Natural killer cell (primary cell): ENCODE measurements at regions not wholly inside any gene's neighbourhood (a gene's known extent, or its start where the extent isn't known, plus 50 kb on each side); places are given as distances from the start of the nearest gene placed in this dataset.

ENCODE experiments used
- ATAC-seq, 3 donors: fragments of 150-1000 bp in 2 of 3; fragments of 200-7000 bp in 1 of 3; cut with Tn5 transposase; 1 replicate in 1 of 3; 2 replicates in 2 of 3; pipeline ENCODE4 v1.10.0; 2021; ENCODE audit warnings: mild to moderate bottlenecking in 2 of 3, moderate library complexity in 2 of 3
- DNase-seq, 2 donors: peaks; one replicate each; pipeline versions ENCODE4 v3.0.0 to v3.0.0-alpha.2; 2013 to 2021; ENCODE audit warnings: mixed read lengths in 1 of 2
- H3K27ac ChIP-seq: one replicate; pipeline ENCODE4 v1.5.1; 2013; ENCODE audit warnings: mild to moderate bottlenecking, low read length
- H3K27me3 ChIP-seq: one replicate; pipeline ENCODE4 v1.6.1; 2013; ENCODE audit warnings: low read length; ENCODE audit not compliant: control insufficient read depth, insufficient read depth
- H3K36me3 ChIP-seq: one replicate; pipeline ENCODE4 v1.6.1; 2013; ENCODE audit warnings: low read length; ENCODE audit not compliant: control insufficient read depth, insufficient read depth
- H3K4me1 ChIP-seq: one replicate; pipeline ENCODE4 v1.6.1; 2013; ENCODE audit warnings: low read length; ENCODE audit not compliant: control insufficient read depth, insufficient read depth
- H3K4me3 ChIP-seq: one replicate; pipeline ENCODE4 v1.5.1; 2013; ENCODE audit warnings: low read length
- H3K9me3 ChIP-seq: one replicate; pipeline ENCODE4 v1.6.1; 2013; ENCODE audit warnings: low read length; ENCODE audit not compliant: control insufficient read depth, insufficient read depth
- H3K27ac Mint-ChIP-seq, 2 donors: one replicate each; pipeline ENCODE4 v1.8.0; 2022; ENCODE audit warnings: mild to moderate bottlenecking in 2 of 2, mixed read lengths in 2 of 2, moderate library complexity in 1 of 2
- H3K27me3 Mint-ChIP-seq, 2 donors: one replicate each; pipeline ENCODE4 v1.8.0; 2022; ENCODE audit warnings: low read depth in 2 of 2, mixed read lengths in 2 of 2
- H3K36me3 Mint-ChIP-seq: one replicate; pipeline ENCODE4 v1.8.0; 2022; ENCODE audit warnings: mixed read lengths
- H3K4me1 Mint-ChIP-seq, 2 donors: one replicate each; pipeline ENCODE4 v1.8.0; 2022; ENCODE audit warnings: mixed read lengths in 2 of 2
- H3K4me3 Mint-ChIP-seq: one replicate; pipeline ENCODE4 v1.8.0; 2022; ENCODE audit warnings: mild to moderate bottlenecking, moderate library complexity, mixed read lengths
- H3K9me3 Mint-ChIP-seq, 2 donors: one replicate each; pipeline ENCODE4 v1.8.0; 2022; ENCODE audit warnings: mixed read lengths in 2 of 2
- WGBS: methylation state at CpG from one replicate; pipeline ENCODE4 v1.1.7; 2013; ENCODE audit warnings: missing lambda C conversion rate; ENCODE audit not compliant: insufficient coverage; 5-methylcytosine and 5-hydroxymethylcytosine counted together
- intact Hi-C: fragments of 100-400 bp; cut with micrococcal nuclease; formaldehyde crosslinking; loops from one replicate; pipeline ENCODE4 v1.14.2; 2022
- TF ChIP-seq, protein P1 (sequence below): fragments of 200-600 bp; IDR thresholded peaks from one replicate; pipeline ENCODE4 v1.8.0; 2022; ENCODE audit warnings: antibody characterized with exemption

DNA sequence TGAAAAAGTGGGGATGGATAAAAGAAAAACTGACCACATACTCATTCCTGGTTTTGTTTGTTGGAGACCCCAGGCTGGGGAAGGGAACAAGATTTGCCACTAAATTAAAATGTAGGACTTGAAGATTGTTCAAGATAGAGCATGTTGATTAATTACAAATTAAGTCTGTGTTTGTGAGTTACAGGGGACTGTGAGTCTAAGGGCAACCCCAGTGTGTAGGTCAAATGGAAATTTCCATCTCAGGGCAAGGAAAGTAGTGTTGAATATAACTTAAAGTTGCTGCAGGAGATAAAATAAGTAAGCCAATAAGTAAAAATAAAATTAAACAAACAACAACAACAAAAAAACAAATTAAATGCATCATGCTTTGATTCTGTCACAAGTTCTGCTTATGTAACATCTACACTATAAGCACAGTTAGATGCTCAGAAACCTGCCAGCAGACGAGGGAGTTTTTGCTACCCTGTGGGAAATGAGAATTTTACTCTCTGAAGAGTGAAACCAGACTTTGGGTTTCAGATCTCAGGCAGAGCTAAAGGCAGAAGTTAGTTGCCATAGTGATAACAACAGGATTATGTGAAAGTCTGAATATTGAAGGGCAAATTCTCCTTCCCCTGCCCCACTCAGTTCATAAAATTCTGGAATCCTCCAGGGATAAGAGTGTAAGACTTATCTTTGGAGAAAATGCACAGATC is 352.3 kb downstream of the GRXCR1 start:
- DNase-seq (no peak), ATAC-seq (no peak)
- TF ChIP-seq, protein P1, sequence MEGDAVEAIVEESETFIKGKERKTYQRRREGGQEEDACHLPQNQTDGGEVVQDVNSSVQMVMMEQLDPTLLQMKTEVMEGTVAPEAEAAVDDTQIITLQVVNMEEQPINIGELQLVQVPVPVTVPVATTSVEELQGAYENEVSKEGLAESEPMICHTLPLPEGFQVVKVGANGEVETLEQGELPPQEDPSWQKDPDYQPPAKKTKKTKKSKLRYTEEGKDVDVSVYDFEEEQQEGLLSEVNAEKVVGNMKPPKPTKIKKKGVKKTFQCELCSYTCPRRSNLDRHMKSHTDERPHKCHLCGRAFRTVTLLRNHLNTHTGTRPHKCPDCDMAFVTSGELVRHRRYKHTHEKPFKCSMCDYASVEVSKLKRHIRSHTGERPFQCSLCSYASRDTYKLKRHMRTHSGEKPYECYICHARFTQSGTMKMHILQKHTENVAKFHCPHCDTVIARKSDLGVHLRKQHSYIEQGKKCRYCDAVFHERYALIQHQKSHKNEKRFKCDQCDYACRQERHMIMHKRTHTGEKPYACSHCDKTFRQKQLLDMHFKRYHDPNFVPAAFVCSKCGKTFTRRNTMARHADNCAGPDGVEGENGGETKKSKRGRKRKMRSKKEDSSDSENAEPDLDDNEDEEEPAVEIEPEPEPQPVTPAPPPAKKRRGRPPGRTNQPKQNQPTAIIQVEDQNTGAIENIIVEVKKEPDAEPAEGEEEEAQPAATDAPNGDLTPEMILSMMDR = no peak
- H3K36me3 ChIP-seq = no peaks in the 10 kb centered on the region
- no peak overlapping the region for H3K27ac ChIP-seq
- H3K27me3 ChIP-seq = no peaks in the 10 kb centered on the region
- H3K4me1 Mint-ChIP-seq = no peaks in the 10 kb centered on the region
- no peak overlapping the region for H3K27ac Mint-ChIP-seq
- no peak overlapping the region for H3K4me3 Mint-ChIP-seq
- no peaks in the 10 kb centered on the region for H3K27me3 Mint-ChIP-seq
- peaks cover 13 to 30% of the 10 kb centered on the region in 2 donors for H3K9me3 Mint-ChIP-seq
- WGBS = 56% methylated on average over 1 of the region's 1 CpG
- no peak overlapping the region for H3K4me3 ChIP-seq
- peaks cover 8% of the 10 kb centered on the region for H3K36me3 Mint-ChIP-seq
- no peaks in the 10 kb centered on the region for H3K9me3 ChIP-seq
- intact Hi-C loops = no loop called here
- no peaks in the 10 kb centered on the region for H3K4me1 ChIP-seq

DNA sequence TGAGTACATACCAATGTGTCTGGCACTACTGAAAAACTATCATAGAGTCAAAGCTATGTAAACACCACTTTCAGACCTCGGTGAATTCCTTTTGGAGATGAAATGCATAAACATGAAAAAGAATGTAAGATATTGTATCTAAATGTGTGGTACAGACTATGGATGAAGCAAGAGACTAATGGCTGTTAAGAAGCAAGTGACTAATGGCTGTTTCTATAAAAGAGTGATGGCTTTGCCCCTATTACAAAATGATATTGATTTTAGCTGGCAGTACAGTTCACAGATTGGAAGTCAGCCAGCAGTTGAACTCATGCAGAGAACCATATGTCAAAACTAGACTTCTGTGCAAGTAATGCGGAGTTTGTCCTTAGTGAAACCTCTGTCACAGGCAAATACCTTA is 359.3 kb downstream of the GRXCR1 start:
- Histone ChIP-seq H3K27ac (no peak overlapping the region), H3K27me3 (no peaks in the 10 kb centered on the region), H3K36me3 (no peaks in the 10 kb centered on the region), H3K9me3 (peaks cover 2% of the 10 kb centered on the region), H3K4me1 (no peaks in the 10 kb centered on the region), H3K4me3 (no peak overlapping the region)
- H3K27me3 Mint-ChIP-seq = no peaks in the 10 kb centered on the region
- no peaks in the 10 kb centered on the region for H3K4me1 Mint-ChIP-seq
- 86% methylated on average over 2 of the region's 2 CpGs for WGBS
- no peak for ATAC-seq
- intact Hi-C loops = no loop called here
- H3K4me3 Mint-ChIP-seq = no peak overlapping the region
- no peak for DNase-seq
- H3K9me3 Mint-ChIP-seq = peaks cover 12 to 22% of the 10 kb centered on the region in 2 donors
- TF ChIP-seq, protein P1 = no peak
- no peak overlapping the region for H3K27ac Mint-ChIP-seq
- H3K36me3 Mint-ChIP-seq = peaks cover 8% of the 10 kb centered on the region

DNA sequence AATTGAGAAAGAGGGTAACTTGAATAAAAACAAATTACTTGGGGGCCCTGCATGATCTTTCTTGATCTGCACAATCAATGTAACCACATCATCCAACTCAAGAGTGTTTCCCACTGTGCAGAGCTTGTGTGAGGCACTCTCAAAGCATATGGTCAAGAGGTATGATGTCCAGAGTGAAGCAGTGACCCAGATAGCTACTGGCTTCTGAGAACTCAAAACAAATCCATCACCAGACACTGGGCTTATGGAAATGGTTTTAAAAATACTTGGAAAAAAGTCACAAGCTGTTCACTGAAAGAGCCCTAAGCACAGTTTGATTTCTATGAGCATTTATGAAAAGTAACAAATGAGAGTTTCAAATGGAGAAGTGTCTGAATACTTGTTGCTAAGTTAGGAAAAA is 361.0 kb downstream of the GRXCR1 start:
- Mint-ChIP-seq H3K4me1 (no peaks in the 10 kb centered on the region), H3K9me3 (peaks cover 12 to 23% of the 10 kb centered on the region in 2 donors), H3K4me3 (no peak overlapping the region), H3K36me3 (peaks cover 8% of the 10 kb centered on the region), H3K27ac (no peak overlapping the region), H3K27me3 (no peaks in the 10 kb centered on the region)
- intact Hi-C loops = no loop called here
- DNase-seq = no peak
- no peaks in the 10 kb centered on the region for H3K4me1 ChIP-seq
- peaks cover 2% of the 10 kb centered on the region for H3K9me3 ChIP-seq
- no peak overlapping the region for H3K4me3 ChIP-seq
- no peak for ATAC-seq
- TF ChIP-seq, protein P1 = no peak
- H3K27ac ChIP-seq = no peak overlapping the region
- H3K36me3 ChIP-seq = no peaks in the 10 kb centered on the region
- H3K27me3 ChIP-seq = no peaks in the 10 kb centered on the region

DNA sequence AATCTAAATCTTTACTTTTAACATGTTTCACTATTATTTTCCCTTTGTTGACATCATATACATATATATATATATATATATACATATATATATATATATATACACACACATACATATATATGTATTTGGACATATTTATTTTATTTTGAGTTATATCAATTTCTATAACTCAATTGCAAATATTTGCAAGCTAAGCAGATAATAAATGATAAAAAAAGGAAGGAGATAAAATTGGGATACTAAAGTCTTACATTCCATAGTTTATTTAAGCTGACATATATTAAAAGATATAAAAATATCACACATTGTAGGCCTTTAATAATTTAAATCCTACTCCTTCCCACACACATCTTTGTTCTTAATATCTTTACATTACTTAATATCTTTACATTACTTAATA is 372.2 kb downstream of the GRXCR1 start:
- TF ChIP-seq, protein P1 = no peak
- ATAC-seq (no peak), DNase-seq (no peak)
- no peak overlapping the region for H3K27ac Mint-ChIP-seq
- peaks cover 7% of the 10 kb centered on the region for H3K36me3 Mint-ChIP-seq
- H3K9me3 ChIP-seq = no peaks in the 10 kb centered on the region
- no peak overlapping the region for H3K27ac ChIP-seq
- H3K27me3 ChIP-seq = no peaks in the 10 kb centered on the region
- no peak overlapping the region for H3K4me3 ChIP-seq
- intact Hi-C loops = no loop called here
- peaks cover 13 to 16% of the 10 kb centered on the region in 2 donors for H3K9me3 Mint-ChIP-seq
- no peaks in the 10 kb centered on the region for H3K36me3 ChIP-seq
- no peaks in the 10 kb centered on the region for H3K4me1 Mint-ChIP-seq
- H3K27me3 Mint-ChIP-seq = no peaks in the 10 kb centered on the region
- no peak overlapping the region for H3K4me3 Mint-ChIP-seq
- no peaks in the 10 kb centered on the region for H3K4me1 ChIP-seq
